T-helper 9 cell (primary cell): ENCODE measurements at regions not wholly inside any gene's neighbourhood (a gene's known extent, or its start where the extent isn't known, plus 50 kb on each side); places are given as distances from the start of the nearest gene placed in this dataset.

Experiments
- DNase-seq: peaks from one replicate; pipeline ENCODE4 v3.0.0-alpha.2; 2020

GRCh38 chr2:81235601-81236000, 931.0 kb upstream of the LRRTM1 start:
- no peak for DNase-seq

- no peak for DNase-seq
These were observed 930.2 kb upstream of the LRRTM1 start for GRCh38 chr2:81234711-81235110.

- no peak for DNase-seq
These were observed 921.2 kb upstream of the LRRTM1 start for GRCh38 chr2:81225756-81226155.

GRCh38 chr2:81213598-81213997, 909.0 kb upstream of the LRRTM1 start:
- DNase-seq: no peak

- DNase-seq: no peak
These were observed 901.7 kb upstream of the LRRTM1 start for GRCh38 chr2:81206216-81206615.

GRCh38 chr2:81196933-81197628, 892.5 kb upstream of the LRRTM1 start:
- no peak for DNase-seq

GRCh38 chr2:81196383-81196851, 891.9 kb upstream of the LRRTM1 start:
- DNase-seq: no peak

GRCh38 chr2:81195774-81196382, 891.3 kb upstream of the LRRTM1 start:
- no peak for DNase-seq

- DNase-seq: no peak
These were observed 890.6 kb upstream of the LRRTM1 start for GRCh38 chr2:81195017-81195773.

GRCh38 chr2:81194581-81194980, 890.0 kb upstream of the LRRTM1 start:
- no peak for DNase-seq

GRCh38 chr2:81194176-81194575, 889.6 kb upstream of the LRRTM1 start:
- no peak for DNase-seq

- DNase-seq: no peak
These were observed 877.3 kb upstream of the LRRTM1 start for GRCh38 chr2:81181845-81182244.

- DNase-seq: no peak
These were observed 866.9 kb upstream of the LRRTM1 start for GRCh38 chr2:81171447-81171846.

GRCh38 chr2:81163583-81163982, 859.0 kb upstream of the LRRTM1 start:
- no peak for DNase-seq

- DNase-seq: no peak
These were observed 854.0 kb upstream of the LRRTM1 start for GRCh38 chr2:81158505-81158904.

GRCh38 chr2:81148323-81148722, 843.8 kb upstream of the LRRTM1 start:
- DNase-seq: no peak

- DNase-seq: no peak
These were observed 831.7 kb upstream of the LRRTM1 start for GRCh38 chr2:81136296-81136695.

- no peak for DNase-seq
These were observed 792.8 kb upstream of the LRRTM1 start for GRCh38 chr2:81097361-81097760.

- no peak for DNase-seq
These were observed 788.5 kb upstream of the LRRTM1 start for GRCh38 chr2:81093031-81093430.

GRCh38 chr2:81087646-81088045, 783.1 kb upstream of the LRRTM1 start:
- DNase-seq: no peak

- no peak for DNase-seq
These were observed 779.5 kb upstream of the LRRTM1 start for GRCh38 chr2:81084101-81084500.

GRCh38 chr2:81078631-81079030, 774.1 kb upstream of the LRRTM1 start:
- no peak for DNase-seq

GRCh38 chr2:81078102-81078501, 773.5 kb upstream of the LRRTM1 start:
- no peak for DNase-seq

GRCh38 chr2:81077396-81077795, 772.8 kb upstream of the LRRTM1 start:
- no peak for DNase-seq
